ENCODE measurements at regions not wholly inside any gene's neighbourhood (a gene's known extent, or its start where the extent isn't known, plus 50 kb on each side); places are given as distances from the start of the nearest gene placed in this dataset.

GRCh38 chr1:244335456-244335855 is 116.3 kb downstream of the ADSS2 start:
- TF ChIP-seq CTCF (IDR thresholded peaks at IDR 0.05), result no peak
- no peak for TF ChIP-seq EP300 (IDR thresholded peaks at IDR 0.05)
- no peak for TF ChIP-seq POLR2AphosphoS5 (IDR thresholded peaks at IDR 0.05)
